ENCODE measurements at regions not wholly inside any gene's neighbourhood (a gene's known extent, or its start where the extent isn't known, plus 50 kb on each side); places are given as distances from the start of the nearest gene placed in this dataset.

DNA sequence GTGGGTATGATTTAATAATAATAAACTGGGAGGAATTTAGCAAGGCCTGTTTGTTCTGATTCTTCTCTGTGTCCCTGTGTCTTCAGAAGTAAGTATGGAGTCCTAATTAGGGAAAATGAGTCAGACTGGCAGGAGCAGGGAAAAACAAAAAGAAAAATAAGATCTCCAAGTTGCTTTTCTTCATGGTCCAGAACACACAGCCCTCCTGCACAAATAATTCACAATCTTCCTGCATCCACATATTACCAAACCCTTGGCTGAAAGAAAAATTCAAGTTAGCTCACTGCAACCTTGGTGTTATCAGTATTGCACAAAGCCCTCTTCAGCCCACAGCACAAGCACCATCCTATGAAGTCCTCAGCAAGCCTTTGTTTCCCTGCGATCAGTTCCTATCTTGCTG is 142.0 kb upstream of the LAMA2 start:
- Histone ChIP-seq H3K9me3 (ENCODE audit: control insufficient read depth, insufficient read depth, low read length) (no peaks in the 10 kb centered on the region), H3K14ac (replicated peaks; ENCODE audit: low read depth, low read length) (no peak overlapping the region), H3K4me2 (ENCODE audit: low read depth, low read length) (no peak overlapping the region), H3K79me1 (ENCODE audit: low read depth in 1 of 2, low read length in 2 of 2) (no peaks in the 10 kb centered on the region), H2AFZ (replicated peaks; ENCODE audit: low read length, poor library complexity) (no peak overlapping the region), H3K36me3 (ENCODE audit: control insufficient read depth, insufficient read depth, low read length) (no peaks in the 10 kb centered on the region), H3K18ac (ENCODE audit: low read depth, low read length) (no peak overlapping the region), H3K27me3 (ENCODE audit: control insufficient read depth, insufficient read depth, low read length) (no peaks in the 10 kb centered on the region; the same call in 1 of the 2 replicates), H3K56ac (ENCODE audit: extremely low read depth, insufficient read depth, low read length) (no peak overlapping the region), H3K4me3 (ENCODE audit: insufficient read depth, low read depth, low read length) (no peak overlapping the region), H2BK5ac (ENCODE audit: low read depth, low read length, poor library complexity, severe bottlenecking) (no peak overlapping the region), H2AK5ac (ENCODE audit: low read depth, low read length) (no peak overlapping the region), H2AK9ac (replicated peaks; ENCODE audit: low read depth, low read length, poor library complexity) (no peak overlapping the region), H3K4me1 (ENCODE audit: control insufficient read depth, insufficient read depth, low read length) (no peaks in the 10 kb centered on the region), H2BK120ac (ENCODE audit: low read depth, low read length) (no peak overlapping the region), H3K27ac (ENCODE audit: insufficient read depth, low read length) (no peak overlapping the region), H3K23ac (ENCODE audit: low read depth, low read length) (no peak overlapping the region), H2BK15ac (ENCODE audit: low read depth, low read length) (no peak overlapping the region), H2BK20ac (ENCODE audit: low read depth, low read length) (no peak overlapping the region), H4K20me1 (ENCODE audit: insufficient read depth, low read length) (no peaks in the 10 kb centered on the region), H3K9me1 (ENCODE audit: insufficient read depth, low read length) (no peaks in the 10 kb centered on the region), H4K8ac (ENCODE audit: low read depth in 2 of 2, low read length in 2 of 2) (no peak overlapping the region), H4K5ac (ENCODE audit: low read depth, low read length) (no peak overlapping the region), H4K91ac (ENCODE audit: insufficient read depth, low read depth, low read length) (no peak overlapping the region), H3K4ac (ENCODE audit: low read depth, low read length) (no peak overlapping the region), H3K9ac (ENCODE audit: low read depth, low read length) (no peak overlapping the region)
- WGBS, 2 experiments (ENCODE audit: extremely low coverage in 2 of 2, insufficient read length in 1 of 2): 100% methylated on average over 1 of the region's 1 CpG; no CpG with 5 or more reads in 1 of the 2 experiments
- BruUV-seq (replicated peaks): no TSS peak
- DNase-seq (no peak), ATAC-seq (ENCODE audit: low read depth) (no peak)
- dilution Hi-C loops (cut with HindIII; ENCODE audit: low sequenced_read_pairs, unreplicated experiment) (no loop called here), intact Hi-C loops (cut with micrococcal nuclease) (no loop called here), in situ Hi-C loops (cut with MboI; ENCODE audit: low sequenced_read_pairs) (no loop called here)
- ChIA-PET POLR2A (ENCODE audit: unreplicated experiment) (no interaction called here), CTCF (no interaction called here)
- TF ChIP-seq CEBPB (IDR thresholded peaks at IDR 0.05; ENCODE audit: low read depth, low read length) (no peak), ELK1 (IDR thresholded peaks at IDR 0.05; ENCODE audit: borderline replicate concordance, low read depth, low read length) (no peak), FOS (IDR thresholded peaks at IDR 0.05; ENCODE audit: low read depth, low read length) (no peak), RFX5 (IDR thresholded peaks at IDR 0.05; ENCODE audit: low read depth, low read length) (no peak), MAZ (IDR thresholded peaks at IDR 0.05; ENCODE audit: borderline replicate concordance, low read depth, low read length) (no peak)
